ENCODE measurements at regions not wholly inside any gene's neighbourhood (a gene's known extent, or its start where the extent isn't known, plus 50 kb on each side); places are given as distances from the start of the nearest gene placed in this dataset.

- DNase-seq: no peak
These were observed 125.3 kb upstream of the KLF7 start for GRCh38 chr2:207290833-207291624.

DNA sequence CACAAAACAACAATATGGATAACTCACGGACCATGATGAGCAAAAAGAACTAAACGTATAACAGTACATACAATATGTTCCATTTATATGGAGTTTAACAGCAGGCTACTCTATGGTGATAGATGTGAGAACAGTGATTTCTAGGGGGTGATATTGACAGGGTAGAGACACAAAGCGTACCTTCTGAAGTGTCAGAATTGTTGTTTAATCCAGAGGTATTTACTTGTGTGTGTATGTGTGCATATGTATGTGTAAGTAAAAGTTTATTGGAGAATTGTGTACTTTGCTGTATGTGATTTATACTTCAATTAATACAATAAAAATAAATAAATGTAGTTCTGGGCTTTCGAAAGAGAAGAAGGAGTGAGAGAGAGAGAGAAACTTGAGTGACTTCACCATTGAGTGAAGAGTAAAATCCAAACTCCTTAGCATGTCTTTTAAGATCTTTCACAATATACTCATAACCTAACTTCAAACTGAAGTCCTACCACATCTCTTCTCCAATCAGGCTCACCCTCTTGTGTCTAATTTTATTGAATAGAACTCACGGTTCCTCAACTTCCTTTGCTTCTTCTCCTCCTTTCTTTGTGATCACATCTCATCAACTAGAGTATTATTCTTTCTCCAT is 126.0 kb upstream of the KLF7 start:
- DNase-seq: no peak

DNA sequence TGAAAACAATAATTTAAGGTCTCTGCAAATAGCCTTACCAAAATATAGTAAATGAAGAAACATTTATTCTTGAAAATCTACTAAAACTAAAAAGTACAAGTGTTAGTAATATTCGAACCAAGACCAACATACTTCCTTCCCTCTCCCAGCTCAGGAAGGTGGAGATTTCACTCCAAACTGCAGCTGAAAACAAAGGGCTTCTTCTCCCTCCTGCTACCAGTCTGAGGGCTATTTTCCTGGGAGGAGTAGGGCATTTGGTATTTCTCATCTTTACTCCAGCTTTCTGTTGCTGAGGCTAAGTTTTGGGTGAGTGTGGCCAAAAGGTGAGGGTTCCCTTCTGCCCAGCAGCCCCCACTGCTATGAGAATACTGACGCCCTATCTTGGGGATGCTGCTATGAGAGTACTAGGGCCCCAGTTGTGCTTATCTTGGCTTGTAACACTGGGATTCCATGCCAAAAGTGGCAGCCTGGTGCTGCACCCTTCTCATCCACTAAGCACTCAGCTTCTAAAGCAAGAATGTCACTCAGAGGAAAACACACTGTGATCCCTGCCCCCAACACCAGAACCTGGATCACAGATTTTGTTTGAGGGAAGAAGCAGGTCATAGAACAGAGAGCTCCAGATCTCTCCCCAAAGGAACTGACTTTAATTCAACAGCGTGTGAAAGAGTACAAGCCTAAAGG is 130.7 kb upstream of the KLF7 start:
- no peak for DNase-seq

GRCh38 chr2:207300817-207301216 is 135.1 kb upstream of the KLF7 start:
- no peak for DNase-seq

DNA sequence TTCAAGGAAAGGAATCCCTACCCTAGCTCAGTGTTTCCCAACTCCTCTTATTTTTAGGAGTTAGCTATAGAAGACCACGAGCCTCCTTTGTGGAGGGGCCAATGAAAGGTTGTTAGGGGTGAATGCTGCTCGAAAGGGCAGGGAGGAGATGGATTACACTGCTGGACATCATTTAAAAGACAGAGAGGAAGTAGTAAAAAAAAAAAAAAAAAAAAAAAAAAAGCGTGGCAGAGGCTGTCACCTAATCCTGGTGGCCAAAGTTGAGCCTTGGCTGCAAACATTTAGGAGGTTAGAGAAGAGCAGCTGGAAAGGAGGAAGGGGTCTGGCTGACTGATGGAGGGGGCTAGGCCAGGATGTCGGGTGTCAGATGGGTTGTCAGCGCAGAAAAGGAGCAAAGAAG is 139.0 kb upstream of the KLF7 start:
- no peak for DNase-seq

DNA sequence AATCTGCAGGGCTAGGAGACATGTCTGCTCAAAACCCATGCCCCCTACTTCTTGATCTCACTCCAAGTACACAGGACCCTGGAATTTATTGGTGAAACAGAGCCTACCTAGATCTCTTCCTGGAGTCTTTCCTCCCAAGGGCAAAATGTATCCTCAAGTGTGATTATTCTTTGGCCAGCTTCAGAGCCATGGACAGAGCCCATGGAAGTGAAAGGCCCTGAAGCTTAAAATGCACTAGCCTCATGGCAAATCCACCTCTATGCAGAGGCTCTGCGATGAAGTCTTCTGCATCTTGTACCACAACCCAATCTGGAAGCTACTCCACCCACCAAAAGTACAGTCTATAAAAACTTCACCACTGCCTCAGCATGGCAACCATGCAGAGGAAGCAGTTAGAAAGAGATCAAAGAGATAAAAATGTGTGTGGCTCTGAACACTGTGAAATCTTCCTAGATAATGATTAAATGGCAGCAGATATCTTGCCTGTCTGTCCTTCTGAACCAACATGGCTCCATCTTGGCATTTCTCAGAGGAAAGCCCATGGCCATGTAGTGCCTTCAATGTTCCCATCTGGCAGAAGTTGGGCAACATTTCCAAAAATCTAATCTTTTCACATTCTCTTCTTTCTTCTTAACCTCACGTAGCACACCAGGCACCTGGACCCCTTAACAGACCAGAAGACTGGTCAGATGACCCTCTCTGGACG is 142.9 kb upstream of the KLF7 start:
- no peak for DNase-seq

- peak; percentile 38 for DNase-seq
These were observed 145.7 kb upstream of the KLF7 start for GRCh38 chr2:207311316-207312005.

DNA sequence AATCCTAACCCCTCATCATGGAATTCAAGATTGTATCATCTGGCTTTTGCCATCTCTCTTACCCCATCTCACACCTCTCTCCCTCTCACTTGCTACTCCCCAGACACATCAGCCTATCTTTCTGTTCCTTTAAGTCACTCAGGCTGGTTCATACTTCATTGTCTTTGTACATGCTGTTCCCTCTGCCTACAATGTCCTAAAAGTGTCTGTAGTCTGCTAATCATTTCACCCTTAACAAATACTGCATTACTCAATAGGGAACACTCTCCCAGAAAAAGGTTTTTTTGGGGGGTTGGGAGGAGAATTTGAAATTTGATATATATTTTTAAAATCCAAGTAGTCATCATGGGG is 146.2 kb upstream of the KLF7 start:
- DNase-seq: no peak

DNA sequence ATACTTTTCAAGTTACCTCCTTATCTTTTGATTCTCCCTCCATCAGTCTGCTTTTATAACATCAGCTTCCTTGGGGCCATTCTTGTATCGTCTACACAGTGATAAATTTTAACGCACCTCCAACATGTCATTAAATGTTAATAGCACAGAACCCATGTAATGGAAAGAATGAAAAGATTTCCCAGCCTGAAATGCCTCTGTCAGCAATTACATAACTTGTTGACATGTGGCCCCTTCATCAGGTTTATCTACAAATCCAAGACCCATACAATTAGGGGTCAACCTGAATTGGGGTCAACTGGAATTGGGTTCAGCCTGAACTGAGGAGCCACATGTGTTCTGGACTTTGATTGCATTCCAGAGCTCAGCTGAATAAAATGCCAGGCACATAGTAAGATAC is 148.2 kb upstream of the KLF7 start:
- no peak for DNase-seq

- no peak for DNase-seq
These were observed 149.4 kb upstream of the KLF7 start for GRCh38 chr2:207315131-207315530.

DNA sequence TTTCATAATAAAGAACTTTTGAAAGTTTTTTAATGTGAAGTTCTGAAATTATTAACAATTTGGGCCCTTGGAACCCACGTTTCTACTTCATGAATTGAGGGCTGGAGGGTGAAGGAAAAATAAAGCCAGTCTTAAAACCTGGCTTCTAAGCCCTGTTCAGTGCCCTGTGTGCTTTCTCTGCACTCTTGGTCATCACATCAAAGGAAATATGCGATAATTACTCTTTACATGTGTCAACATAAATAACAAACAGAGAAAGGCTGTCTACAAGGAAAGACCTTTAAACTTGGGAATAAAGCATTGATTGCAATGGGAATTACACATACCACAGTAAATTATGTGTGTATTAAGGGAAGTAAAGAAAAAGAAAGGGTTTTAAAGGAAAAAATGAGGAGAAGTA is 150.7 kb upstream of the KLF7 start:
- DNase-seq: no peak

- no peak for DNase-seq
These were observed 151.2 kb upstream of the KLF7 start for GRCh38 chr2:207316906-207317305.

DNA sequence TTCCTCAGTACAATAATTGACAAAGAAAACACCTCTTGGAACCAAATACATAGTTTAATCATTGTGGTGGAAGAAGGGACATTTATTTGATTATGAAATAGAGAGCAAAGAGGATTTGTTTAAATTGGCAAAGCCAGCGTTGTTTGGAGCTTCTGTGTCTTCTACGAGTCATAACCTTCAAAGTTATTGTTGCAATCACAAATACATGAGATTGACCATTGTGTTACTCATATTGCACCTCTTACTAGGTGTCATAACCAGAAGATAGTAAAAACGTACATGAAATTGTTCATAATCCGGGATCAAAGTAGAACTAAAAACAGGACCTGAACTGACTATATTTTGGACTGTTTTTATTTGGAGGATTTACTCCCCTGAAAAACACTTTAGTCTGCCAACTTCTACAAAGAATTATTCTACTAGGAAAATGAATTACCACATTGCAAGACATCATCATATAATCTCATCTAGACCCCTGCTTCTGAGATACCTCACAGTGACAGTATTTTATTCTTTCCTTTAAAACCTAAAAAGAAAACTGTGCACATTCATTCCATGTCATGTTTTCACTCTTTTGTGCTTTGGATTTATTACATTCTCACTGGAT is 151.7 kb upstream of the KLF7 start:
- no peak for DNase-seq

DNA sequence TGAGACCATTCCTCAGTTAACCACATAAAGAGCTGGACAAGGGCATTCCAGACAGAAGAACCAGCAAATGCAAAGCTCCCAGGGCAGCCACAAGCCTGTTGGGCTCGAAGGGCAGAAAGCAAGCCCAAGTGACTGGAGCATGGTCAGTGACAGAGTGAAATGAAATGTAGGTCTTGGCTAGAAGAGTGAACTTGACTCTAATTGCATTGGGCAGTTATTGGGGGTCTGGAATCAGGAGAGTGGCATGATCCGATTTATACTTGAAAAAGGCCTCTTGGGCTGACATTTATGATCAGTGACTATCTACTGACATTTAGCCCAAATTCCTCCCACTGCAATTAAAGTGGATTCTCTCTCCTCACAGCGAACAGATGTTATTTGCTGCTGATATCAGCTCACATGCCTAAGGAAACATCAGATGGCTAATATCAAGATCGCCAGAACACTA is 152.5 kb upstream of the KLF7 start:
- no peak for DNase-seq

DNA sequence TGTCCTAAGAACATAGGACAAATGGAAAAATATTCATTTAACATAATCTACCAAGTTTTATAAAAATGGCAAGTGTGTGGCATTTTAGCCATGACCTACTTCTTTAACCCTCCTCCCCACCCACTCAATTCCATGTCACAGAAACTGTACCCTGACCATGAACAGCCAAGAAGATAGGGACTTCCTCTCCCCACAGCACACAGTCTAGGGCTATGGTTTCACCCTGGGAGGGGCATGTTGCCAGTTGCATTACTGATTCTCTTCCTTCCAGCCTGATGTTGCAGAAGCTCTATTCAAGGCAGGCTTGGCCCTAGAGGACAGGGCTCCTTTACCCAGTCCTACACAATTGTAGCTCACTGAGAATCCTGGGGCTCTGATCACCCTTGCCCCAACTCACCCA is 153.6 kb upstream of the KLF7 start:
- DNase-seq: no peak

DNA sequence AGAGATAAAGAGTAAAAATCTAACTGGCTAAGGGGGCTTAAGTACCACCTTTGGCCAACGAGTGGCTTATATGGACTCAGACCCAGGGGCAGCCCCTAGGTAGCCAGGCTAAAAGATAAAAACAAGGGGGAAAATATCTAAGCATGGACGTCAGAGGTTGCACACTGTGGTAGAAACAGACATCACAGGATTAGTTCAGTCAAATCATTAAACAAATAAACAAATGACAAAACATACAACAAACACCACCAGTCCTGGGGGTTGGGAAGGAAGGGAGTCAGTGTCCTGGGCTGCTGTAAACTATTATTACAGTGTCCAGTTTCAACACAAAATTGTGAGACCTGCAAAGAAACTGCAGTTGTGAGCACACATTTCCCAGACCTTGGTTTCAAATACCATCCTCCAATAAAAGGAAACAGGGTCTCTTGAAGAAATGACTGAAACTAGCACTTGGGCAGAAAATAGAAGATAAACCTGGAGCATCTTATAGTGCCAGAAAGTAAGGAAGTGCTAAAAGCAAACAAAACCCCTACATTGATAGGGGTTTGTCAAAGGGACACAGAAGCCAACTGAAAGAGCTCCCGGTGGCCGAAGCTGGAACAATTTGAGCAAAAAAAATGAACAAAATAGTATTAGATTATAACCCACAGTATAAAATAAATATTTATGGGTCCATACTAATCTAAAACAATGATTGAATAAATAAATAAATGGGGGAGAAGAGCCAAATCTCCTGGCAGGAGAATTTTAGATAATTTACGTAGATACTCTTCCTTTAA is 154.8 kb upstream of the KLF7 start:
- DNase-seq: no peak

DNA sequence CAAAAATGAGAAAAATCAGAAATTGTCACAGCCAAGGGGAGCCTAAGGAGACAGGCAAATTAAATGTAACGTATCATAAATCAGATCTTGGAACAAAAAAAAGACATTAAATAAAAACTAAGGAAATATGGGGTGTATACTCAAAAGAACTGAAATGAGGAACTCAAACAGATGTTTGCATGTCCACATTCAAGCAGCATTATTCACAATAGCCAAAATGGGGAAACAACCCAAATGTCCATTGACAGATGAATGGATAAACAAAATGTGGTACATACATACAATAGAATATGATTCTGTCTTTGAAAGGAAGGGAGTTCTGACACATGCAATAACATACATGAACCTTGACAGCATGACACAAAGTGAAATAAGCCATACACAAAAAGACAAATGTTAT is 155.8 kb upstream of the KLF7 start:
- no peak for DNase-seq

- no peak for DNase-seq
These were observed 158.3 kb upstream of the KLF7 start for GRCh38 chr2:207324001-207324400.

GRCh38 chr2:207327513-207327912 is 161.8 kb upstream of the KLF7 start:
- DNase-seq: no peak

DNA sequence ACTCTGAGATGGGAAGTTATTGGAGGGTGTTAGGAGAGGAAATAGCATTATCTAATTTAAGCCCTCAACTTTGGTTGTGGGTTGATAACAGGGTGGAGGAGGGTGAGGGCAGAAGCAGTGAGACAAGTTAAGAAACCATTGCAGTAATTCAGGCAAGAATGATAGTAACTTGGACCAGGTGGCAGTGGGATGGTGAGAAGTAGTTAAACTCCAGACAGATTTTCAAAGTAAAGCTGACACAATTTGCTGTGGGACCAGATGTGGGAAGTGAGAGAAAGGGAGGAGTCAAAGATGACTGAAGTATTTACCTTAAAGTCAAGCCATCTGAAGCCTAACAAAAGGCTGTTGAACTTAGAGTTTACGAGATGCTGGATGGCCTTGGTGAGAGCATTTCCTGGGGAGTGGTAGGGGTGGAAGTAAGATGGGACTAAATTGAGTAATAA is 163.2 kb upstream of the KLF7 start:
- no peak for DNase-seq

- peak; percentile 63 for DNase-seq
These were observed 165.2 kb upstream of the KLF7 start for GRCh38 chr2:207330912-207331311.

GRCh38 chr2:207331674-207332073 is 165.9 kb upstream of the KLF7 start:
- no peak for DNase-seq
